ENCODE measurements at regions not wholly inside any gene's neighbourhood (a gene's known extent, or its start where the extent isn't known, plus 50 kb on each side); places are given as distances from the start of the nearest gene placed in this dataset.
"Not testable (repeated sequence)": the region's sequence is repeated elsewhere in the genome, so short reads cannot be mapped to it uniquely, and the experiment has no call there.

DNA sequence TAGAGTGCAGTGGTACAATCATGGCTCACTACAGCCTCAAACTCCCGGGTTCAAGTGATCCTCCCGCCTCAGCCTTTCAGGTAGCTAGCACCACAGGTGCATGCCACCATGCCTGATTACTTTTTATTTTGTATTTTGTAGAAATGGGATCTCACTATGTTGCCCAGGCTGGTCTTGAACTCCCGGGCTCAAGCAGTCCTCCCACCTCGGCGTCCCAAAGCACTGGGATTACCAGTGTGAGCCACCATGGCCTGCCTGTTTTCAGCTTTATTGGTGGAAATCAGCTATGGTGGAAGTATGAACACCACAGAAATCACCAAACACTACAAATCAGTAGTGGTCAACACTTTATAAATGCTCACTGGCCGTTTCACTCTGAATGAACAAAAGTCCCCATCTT is 299.9 kb upstream of the LYZL1 start:
- DNase-seq = no peak
- in situ Hi-C loops (cut with HindIII; ENCODE audit: low pct_ligation_motif_present, low pct_unique_long_range_greater_than_20kb, low sequenced_read_pairs) = no loop called here

DNA sequence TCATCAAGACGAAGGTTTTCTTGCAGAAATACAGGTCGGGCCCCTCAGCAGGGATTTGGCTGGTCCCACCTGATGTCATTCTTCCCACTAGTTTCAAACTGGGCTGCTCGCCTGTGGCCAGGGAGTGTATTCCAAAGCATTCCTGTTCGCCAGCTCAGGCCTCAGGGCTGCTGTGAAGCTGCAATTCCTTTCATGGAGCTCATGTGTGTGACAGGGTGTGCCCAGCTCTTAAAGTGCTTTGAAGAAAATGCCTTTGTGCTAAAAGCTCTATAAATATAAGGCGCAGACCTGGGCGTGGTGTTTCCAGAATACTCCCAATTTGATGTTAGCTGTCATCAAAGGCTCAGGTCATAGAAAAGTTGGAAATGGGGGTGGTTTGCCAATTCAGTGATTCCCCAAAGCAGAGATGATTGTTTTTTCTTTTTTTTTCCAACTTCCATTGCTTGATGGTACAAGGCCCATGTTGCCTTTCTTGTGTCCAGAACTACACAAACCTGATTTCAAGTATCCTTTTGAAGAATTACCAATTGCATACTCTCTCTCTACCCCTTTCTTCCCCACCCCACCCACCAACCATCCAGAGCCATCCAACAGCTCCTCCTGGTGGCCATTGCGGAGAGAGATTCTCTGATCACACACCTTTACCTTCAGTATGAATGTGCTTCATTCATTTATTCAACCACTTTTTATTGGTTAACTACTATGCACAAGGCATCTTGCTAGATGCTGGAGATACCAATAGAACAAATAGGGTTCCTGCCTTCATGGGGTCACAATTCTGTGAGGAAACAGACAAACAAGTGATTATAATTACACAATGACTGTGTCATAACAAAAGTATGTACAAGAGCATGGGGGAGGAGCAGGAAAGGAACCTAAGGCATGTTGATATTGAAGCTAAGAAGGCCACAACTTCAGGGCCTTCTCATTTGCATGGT is 297.3 kb upstream of the LYZL1 start:
- peak; percentile 50 for DNase-seq
- in situ Hi-C loops (cut with HindIII; ENCODE audit: low pct_ligation_motif_present, low pct_unique_long_range_greater_than_20kb, low sequenced_read_pairs) = no loop called here

DNA sequence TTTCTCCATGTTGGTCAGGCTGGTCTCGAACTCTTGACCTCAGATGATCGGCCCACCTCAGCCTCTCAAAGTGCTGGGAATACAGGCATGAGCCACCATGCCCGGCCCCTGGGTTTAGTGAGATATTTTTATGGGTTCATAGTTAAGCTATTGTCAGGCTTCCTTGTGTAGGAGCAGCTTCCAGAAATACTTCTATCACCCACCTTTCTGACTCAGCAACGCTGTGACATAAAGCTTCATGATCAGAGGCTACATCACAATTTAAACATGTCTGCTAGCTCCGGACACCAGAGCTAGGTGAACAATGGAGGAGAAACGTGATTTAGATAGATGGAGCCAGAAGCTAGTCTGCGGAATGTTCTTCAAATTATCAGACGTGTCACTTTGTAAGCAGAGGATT is 295.8 kb upstream of the LYZL1 start:
- DNase-seq = no peak
- in situ Hi-C loops (cut with HindIII; ENCODE audit: low pct_ligation_motif_present, low pct_unique_long_range_greater_than_20kb, low sequenced_read_pairs) = no loop called here

DNA sequence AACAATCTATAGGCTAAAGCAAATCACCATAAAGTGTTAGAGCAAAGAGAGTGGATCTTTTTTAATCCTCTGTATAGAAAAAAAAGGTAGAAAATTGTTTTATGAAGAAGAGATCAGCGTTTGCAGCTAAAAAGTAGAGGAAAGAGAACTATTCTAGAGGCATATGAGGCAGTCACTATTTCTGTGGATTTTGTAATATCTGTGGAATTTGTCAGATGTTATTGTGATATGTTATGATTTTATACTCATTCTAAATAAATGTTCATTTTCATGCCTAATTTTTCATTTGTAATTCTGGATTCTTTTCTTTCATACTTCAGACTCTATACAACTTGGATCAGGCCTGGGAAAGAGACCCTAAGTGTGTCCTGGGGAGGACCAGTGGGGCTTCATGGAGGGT is 295.0 kb upstream of the LYZL1 start:
- in situ Hi-C loops (cut with HindIII; ENCODE audit: low pct_ligation_motif_present, low pct_unique_long_range_greater_than_20kb, low sequenced_read_pairs) = no loop called here
- no peak for DNase-seq

DNA sequence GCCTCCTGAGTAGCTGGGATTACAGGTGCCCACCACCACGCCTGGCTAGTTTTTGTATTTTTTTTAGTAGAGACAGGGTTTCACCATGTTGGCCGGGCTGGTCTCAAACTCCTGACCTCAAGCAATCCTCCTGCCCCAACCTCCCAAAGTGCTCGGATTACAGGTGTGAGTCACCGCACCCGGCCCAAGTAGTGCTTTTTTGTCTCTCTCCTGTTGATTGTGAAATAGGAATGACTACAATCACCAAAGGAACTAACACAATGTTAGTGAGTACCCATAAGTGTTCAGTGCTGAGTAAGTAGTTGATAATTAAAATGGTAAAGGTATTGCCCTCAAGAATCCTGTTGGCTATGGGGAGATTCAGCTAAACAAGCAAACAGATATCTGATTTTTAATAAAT is 294.1 kb upstream of the LYZL1 start:
- DNase-seq; in situ Hi-C loops (cut with HindIII; ENCODE audit: low pct_ligation_motif_present, low pct_unique_long_range_greater_than_20kb, low sequenced_read_pairs): not testable (repeated sequence)

DNA sequence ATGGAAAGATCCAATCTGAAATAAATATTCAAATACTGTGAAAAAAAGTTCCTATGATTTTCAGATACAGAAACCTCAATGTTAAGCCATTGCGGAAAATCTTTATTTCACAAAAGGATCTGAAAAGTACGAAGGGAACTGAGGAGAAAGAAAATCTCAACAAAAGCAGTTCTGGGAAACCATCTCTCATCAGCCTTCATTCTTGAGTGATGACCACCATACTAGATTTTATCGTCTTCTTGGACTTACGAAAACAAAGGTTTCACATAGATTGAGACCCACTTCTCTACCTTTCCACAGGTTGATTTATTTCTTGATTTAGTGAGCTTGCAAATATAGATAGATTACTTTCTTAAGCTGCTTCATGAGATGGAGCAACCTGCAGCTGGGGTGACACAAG is 293.4 kb upstream of the LYZL1 start:
- in situ Hi-C loops (cut with HindIII; ENCODE audit: low pct_ligation_motif_present, low pct_unique_long_range_greater_than_20kb, low sequenced_read_pairs) = no loop called here
- DNase-seq = no peak

DNA sequence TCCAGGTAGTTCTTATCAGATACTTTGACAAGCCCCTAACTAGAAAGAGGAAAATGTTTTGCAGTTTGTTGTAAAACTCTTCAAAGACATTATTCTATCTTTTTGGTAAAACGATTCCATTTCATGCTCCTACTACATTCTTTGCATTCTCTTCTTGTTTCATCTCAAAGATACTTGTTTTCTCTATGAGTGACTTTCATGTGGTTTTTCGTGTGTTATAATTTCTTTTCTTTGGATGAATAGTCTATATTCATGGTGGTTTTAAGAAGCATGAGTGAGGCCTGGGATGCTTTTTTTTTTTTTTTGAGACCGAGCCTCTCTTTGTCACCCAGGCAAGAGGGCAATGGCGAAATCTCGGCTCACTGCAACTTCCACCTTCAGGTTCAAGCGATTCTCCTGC is 292.5 kb upstream of the LYZL1 start:
- no peak for DNase-seq
- in situ Hi-C loops (cut with HindIII; ENCODE audit: low pct_ligation_motif_present, low pct_unique_long_range_greater_than_20kb, low sequenced_read_pairs) = no loop called here

DNA sequence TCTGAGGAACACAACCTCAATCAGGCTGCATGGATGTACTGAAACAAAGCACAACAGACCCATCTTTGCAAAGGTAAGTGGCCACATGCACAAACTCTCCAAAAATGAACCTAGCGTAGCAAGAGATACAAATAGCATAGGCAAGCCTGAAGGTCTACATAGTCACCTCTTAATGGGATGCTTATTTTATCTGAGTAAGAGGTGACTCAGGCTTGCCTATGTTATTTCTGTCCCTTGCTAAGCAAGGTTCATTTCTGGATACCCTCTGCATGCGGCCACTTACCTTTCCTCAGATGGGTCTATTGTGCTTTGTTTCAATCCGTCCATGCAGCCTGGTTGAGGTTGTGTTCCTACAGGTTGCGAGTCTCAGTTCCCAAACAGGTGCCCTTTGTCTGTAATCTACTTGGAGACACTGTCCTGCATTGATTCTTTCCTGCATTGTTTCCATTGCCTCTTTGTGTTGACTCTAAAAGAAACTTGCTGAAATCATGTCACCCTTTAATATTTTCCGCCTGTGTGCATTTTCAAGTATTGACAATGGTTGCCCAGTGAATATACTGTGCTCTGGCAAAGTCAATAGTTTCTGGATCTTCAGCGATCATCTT is 291.8 kb upstream of the LYZL1 start:
- DNase-seq = no peak
- in situ Hi-C loops (cut with HindIII; ENCODE audit: low pct_ligation_motif_present, low pct_unique_long_range_greater_than_20kb, low sequenced_read_pairs) = no loop called here

DNA sequence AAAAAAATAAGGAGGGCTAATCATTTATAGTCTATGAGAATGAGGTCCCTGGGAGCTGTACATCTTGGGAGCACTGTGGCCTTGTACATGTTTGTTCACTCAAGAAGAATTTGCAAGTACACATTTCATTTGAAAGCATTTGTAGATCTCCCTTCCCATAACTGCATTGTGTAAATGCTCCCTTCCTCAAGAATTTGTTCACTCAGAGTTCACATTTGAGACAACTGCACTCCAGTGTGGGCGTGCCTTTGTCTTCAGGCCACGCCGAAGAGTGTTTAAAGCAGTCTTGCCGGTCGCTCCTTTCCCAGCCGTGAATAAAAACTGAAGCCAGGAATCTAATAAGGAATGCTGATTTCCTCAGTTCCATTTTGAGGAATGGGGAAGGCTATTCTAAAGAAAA is 291.1 kb upstream of the LYZL1 start:
- no peak for DNase-seq
- in situ Hi-C loops (cut with HindIII; ENCODE audit: low pct_ligation_motif_present, low pct_unique_long_range_greater_than_20kb, low sequenced_read_pairs) = no loop called here

DNA sequence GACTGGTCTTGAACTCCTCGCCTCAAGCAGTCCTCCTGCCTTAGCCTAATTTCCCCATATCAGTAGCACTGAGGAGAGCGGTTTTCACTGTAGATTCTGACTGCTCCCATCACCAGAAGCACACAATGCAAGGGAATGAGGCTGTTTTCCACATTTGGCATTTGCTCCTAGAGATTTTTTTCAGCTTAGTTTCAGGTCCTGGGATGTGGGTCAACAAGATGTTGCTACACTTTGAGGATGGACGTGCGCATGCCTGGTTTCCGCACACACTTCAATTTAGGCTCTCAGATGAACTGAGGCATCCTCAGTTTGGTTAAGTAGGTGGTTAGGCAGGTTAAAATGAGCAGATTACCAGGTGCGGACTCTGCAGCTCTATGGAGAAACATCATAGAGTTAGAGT is 287.1 kb upstream of the LYZL1 start:
- no peak for DNase-seq
- in situ Hi-C loops (cut with HindIII; ENCODE audit: low pct_ligation_motif_present, low pct_unique_long_range_greater_than_20kb, low sequenced_read_pairs) = no loop called here

DNA sequence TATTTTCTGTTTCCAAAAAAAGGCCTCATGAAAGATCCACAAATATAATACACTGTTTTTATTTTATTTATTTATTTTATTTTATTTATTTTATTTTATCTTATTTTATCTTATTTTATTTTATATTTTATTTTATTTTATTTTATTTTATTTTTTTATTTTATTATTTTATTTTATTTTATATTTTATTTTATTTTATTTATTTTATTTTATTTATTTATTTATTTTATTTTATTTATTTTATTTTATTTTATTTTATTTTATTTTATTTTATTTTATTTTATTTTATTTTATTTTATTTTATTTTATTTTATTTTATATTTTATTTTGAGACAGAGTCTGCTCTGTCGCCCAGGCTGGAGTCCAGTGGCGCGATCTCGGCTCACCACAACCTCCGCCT is 285.9 kb upstream of the LYZL1 start:
- in situ Hi-C loops (cut with HindIII; ENCODE audit: low pct_ligation_motif_present, low pct_unique_long_range_greater_than_20kb, low sequenced_read_pairs); DNase-seq: not testable (repeated sequence)

DNA sequence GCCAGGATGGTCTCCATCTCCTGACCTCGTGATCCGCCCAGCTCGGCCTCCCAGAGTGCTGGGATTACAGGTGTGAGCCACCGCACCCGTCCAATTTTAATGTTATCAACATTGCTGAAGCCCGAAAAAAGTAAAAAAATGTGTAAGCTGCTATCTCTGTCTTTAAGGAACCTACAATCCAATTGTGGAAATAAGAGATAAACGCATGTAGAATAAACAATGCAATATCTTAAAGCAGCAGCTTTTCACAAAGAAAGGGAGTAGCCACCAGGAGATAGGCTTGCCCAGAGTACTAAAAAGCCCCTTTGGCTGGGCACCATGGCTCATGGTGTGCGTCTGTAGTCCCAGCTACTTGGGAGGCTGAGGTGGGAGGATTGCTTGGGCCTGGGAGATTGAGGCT is 282.9 kb upstream of the LYZL1 start:
- in situ Hi-C loops (cut with HindIII; ENCODE audit: low pct_ligation_motif_present, low pct_unique_long_range_greater_than_20kb, low sequenced_read_pairs) = no loop called here

DNA sequence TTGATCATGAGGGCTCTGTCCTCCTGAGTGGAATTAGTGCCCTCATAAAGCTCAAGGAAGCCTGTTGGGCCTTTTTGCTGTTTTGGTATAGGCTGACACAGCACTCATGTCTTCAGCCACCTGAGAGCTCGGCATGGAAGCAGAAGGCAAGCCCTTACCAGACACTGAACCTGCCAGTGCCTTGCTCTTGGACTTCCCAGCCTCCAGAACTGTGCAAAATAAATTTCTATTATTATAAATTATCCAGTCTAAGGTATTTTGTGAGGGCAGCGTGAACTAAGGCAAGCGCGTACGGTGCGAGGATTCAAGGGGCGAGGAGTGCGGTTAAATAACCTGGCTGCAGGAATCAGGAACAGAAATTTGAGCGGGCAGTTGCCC is 281.5 kb upstream of the LYZL1 start:
- no peak for DNase-seq
- in situ Hi-C loops (cut with HindIII; ENCODE audit: low pct_ligation_motif_present, low pct_unique_long_range_greater_than_20kb, low sequenced_read_pairs) = no loop called here

More for the DNA sequence above, 282.9 kb upstream of the LYZL1 start:
- DNase-seq = no peak

DNA sequence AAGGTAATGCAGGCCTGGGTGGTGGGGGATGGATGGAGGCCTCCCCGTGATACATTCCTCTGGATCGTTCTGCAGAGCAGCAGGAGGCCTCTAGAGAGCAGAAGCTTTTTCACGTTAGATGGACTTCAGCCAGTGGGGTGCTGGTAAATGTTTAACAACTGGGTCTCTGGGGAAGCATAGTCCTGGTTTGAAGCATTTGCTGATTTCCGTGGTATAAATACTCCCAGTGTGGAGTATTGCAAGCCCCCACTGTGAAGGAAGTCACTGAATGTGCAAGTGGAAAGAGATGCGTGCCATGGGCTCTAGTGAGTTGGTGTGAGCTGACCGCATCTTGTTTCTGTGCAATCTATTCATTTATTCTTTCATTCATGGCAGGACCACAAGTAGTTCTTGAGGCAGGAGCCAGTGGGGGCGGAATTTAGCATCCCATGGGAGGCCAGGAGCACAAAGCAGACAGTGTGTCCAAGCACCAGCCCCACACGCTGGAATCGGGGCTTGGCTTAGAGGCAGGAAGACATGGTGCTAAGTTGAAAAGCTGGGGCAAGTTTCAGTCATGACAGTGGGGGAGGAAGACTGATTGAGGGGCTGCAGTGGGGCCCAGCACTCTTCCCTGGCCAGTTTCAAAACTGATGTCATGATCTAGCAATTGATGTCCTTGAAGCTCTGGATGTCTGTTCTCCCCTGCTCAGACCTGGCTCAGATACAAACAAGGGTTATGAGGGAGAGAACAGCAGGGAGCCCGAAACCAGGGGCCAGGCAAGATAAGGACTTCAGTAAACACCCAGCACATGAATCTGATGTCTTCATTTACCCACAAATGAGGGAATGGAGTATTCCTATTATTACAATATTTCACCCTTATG is 280.9 kb upstream of the LYZL1 start:
- no peak for DNase-seq
- in situ Hi-C loops (cut with HindIII; ENCODE audit: low pct_ligation_motif_present, low pct_unique_long_range_greater_than_20kb, low sequenced_read_pairs) = no loop called here

DNA sequence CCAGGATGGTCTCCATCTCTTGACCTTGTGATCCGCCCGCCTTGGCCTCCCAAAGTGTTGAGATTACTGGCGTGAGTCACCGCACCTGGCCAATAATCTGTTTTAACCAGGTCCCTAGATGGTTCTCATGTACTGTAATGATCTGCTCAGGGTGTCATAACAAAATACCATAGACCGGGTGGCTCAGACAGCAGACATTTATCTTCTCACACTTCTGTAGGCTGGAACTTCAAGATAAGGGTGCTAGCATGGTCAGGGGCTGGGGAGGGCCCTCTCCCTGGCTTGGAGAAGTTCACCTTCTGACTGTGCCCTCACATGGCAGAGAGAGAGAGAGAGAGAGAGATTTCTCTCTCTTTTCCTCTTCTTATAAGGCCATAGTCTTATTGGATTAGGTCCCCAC is 279.4 kb upstream of the LYZL1 start:
- in situ Hi-C loops (cut with HindIII; ENCODE audit: low pct_ligation_motif_present, low pct_unique_long_range_greater_than_20kb, low sequenced_read_pairs) = no loop called here
- no peak for DNase-seq

DNA sequence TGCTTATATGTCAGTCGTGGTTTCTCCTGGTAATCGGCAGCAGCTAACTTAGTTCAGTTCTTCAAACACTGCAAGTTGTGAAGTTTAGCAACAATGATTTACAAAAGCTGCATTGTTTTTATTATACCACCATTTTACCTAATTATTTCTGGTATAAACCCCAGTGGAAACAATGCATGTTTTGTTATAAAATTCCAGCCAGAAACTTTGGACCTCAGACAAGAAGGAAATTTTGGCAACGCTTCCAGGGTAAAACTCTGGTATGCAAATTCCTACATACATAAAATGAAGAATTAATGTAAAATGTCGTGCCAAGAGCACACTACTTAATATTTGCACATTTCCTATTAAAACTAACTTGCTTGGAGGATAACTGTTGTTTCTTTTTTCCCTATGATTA is 277.4 kb upstream of the LYZL1 start:
- in situ Hi-C loops (cut with HindIII; ENCODE audit: low pct_ligation_motif_present, low pct_unique_long_range_greater_than_20kb, low sequenced_read_pairs) = no loop called here
- DNase-seq = no peak

DNA sequence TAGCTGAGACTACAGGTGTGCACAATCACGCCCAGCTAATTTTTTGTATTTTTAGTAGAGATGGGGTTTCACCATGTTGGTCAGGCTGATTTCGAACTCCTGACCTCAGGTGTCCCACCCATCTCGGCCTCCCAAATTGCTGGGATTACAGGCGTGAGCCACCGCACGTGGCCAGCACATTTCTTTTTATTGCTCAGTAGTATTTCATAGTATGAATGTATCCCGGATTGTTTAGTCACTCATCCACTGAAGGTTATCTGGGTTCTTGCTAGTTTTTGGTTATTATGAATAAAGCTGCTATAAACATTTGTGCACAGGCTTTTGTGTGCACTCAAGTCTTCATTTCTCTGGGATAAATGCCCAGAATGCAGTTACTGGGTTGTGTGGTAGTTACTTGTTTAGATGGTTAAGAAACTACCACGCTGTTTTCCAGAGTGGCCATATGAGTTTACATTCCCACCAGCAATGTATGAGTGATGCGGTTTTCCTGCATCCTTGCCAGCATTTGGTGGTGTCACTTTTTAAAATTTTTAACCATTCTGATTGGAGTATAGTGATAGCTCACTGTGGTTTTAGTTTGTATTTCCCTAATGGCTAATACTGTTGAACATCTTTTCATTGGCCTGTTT is 275.8 kb upstream of the LYZL1 start:
- in situ Hi-C loops (cut with HindIII; ENCODE audit: low pct_ligation_motif_present, low pct_unique_long_range_greater_than_20kb, low sequenced_read_pairs) = no loop called here
- no peak for DNase-seq

DNA sequence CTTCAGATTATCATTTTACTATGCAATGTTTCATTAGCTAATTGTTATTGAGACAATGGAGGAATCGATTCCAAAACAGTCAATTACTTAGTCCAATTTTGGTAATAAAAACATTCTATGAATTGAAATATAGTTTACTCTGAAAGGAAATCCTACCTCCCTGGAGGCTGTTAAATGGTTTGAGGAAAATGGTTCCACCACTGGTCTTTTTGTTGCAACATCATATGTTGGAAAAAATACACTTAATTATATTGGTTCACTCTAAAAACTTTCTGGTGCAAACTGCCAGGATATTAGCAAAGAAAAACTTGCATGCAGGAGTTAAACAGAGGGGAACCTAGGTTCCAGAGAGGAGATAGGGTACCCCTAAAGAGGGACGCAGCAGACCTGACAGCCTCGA is 267.3 kb upstream of the LYZL1 start:
- in situ Hi-C loops (cut with HindIII; ENCODE audit: low pct_ligation_motif_present, low pct_unique_long_range_greater_than_20kb, low sequenced_read_pairs) = no loop called here
- no peak for DNase-seq

DNA sequence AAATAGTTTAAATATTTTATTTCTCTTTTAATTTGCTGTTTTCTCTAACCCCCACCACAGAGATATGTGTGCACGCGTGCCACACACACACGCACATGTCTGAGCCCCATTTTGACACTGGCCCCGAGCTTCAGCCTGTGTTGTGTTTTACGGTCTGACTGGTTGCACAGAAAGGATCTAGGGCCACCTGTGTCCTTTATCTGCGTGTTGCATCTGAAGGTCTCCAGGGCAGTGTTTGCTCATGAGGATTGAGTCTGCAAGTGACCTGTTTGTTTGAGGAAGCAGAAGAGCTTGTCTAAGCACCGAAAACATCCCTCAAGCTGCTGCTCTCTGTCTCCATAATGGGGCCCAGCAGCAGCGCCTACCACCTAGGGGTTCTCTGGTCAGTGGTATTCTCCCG is 266.4 kb upstream of the LYZL1 start:
- DNase-seq = no peak
- in situ Hi-C loops (cut with HindIII; ENCODE audit: low pct_ligation_motif_present, low pct_unique_long_range_greater_than_20kb, low sequenced_read_pairs) = no loop called here

Measured in ACHN (cell line).